Breast epithelium (tissue), 4 donors: ENCODE measurements at regions not wholly inside any gene's neighbourhood (a gene's known extent, or its start where the extent isn't known, plus 50 kb on each side); places are given as distances from the start of the nearest gene placed in this dataset.

Experiments
- DNase-seq, 2 donors: peaks; one replicate each; pipeline ENCODE4 v3.0.0-alpha.2; 2019; ENCODE audit warnings: low spot score in 2 of 2
- H3K27ac ChIP-seq, 2 donors: fragments of 200-600 bp; sonication (generic) in 1 of 2; one replicate each; pipeline ENCODE4 v1.5.1; 2016 to 2019; ENCODE audit warnings: mild to moderate bottlenecking in 1 of 2
- H3K27me3 ChIP-seq, 2 donors: fragments of 200-600 bp; sonication (generic) in 1 of 2; one replicate each; pipeline versions ENCODE4 v1.5.1 to v1.6.0; 2017 to 2019; ENCODE audit warnings: control low read depth in 1 of 2, mild to moderate bottlenecking in 1 of 2
- H3K36me3 ChIP-seq: fragments of 200-600 bp; one replicate; pipeline ENCODE4 v1.5.1; 2019
- H3K4me1 ChIP-seq, 2 donors: fragments of 200-600 bp; sonication (generic); one replicate each; pipeline ENCODE4 v1.5.1; 2016 to 2019; ENCODE audit warnings: control low read depth in 1 of 2
- H3K4me3 ChIP-seq, 3 donors: fragments of 200-600 bp; sonication (generic); 1 replicate in 2 of 3; 2 replicates in 1 of 3; pipeline ENCODE4 v1.5.1; 2016 to 2019; ENCODE audit warnings: mild to moderate bottlenecking in 3 of 3, moderate library complexity in 2 of 3
- H3K9me3 ChIP-seq, 2 donors: fragments of 200-600 bp; sonication (generic) in 1 of 2; one replicate each; pipeline ENCODE4 v1.5.1; 2016 to 2019; ENCODE audit warnings: control low read depth in 1 of 2
- POLR2A ChIP-seq: fragments of 450-650 bp; IDR thresholded peaks from one replicate; pipeline ENCODE4 v1.6.1; 2016; ENCODE audit warnings: antibody characterized with exemption, mild to moderate bottlenecking, moderate library complexity
- POLR2AphosphoS5 ChIP-seq, 3 donors: sonication (generic); formaldehyde crosslinking; IDR thresholded peaks; one replicate each; pipeline ENCODE4 v1.6.1; 2017; ENCODE audit warnings: antibody characterized with exemption in 3 of 3
- intact Hi-C: fragments of 100-400 bp; cut with DNase I; formaldehyde crosslinking; loops from one replicate; pipeline ENCODE4 v1.15.1; 2023; ENCODE audit warnings: low total_unique reads
- TF ChIP-seq, protein P1 (sequence below), 3 donors: fragments of 450-650 bp; IDR thresholded peaks; one replicate each; pipeline ENCODE4 v1.5.1; 2016 to 2017; ENCODE audit warnings: antibody characterized with exemption in 3 of 3, mild to moderate bottlenecking in 3 of 3, moderate library complexity in 3 of 3

DNA sequence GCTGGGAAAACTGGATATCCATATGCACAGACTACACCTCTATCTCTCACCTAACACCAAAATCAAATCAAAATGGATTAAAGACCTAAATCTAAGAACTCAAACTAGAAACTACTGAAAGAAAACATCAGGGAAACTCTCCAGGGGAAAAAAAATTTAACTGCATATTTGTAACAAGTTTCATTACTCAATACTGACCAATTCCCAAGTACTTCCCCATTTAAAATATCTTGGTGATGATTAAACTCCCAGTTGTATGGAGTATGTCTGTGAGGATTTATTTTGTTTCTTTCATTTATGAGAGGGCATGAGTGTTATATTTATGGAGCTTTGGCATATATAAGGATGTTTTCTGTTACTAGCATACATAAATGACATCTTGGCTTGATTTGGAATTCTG lies 112.3 kb upstream of the IL15 start:
- DNase-seq = no peak
- Histone ChIP-seq H3K27ac (no peak overlapping the region), H3K27me3 (no peaks in the 10 kb centered on the region), H3K4me3 (no peak overlapping the region), H3K36me3 (no peaks in the 10 kb centered on the region), H3K9me3 (peaks cover 0 to 9% of the 10 kb centered on the region in 2 donors), H3K4me1 (no peaks in the 10 kb centered on the region)
- no peak for TF ChIP-seq POLR2AphosphoS5 (IDR thresholded peaks at IDR 0.05)
- TF ChIP-seq POLR2A = no peak
- TF ChIP-seq, protein P1, sequence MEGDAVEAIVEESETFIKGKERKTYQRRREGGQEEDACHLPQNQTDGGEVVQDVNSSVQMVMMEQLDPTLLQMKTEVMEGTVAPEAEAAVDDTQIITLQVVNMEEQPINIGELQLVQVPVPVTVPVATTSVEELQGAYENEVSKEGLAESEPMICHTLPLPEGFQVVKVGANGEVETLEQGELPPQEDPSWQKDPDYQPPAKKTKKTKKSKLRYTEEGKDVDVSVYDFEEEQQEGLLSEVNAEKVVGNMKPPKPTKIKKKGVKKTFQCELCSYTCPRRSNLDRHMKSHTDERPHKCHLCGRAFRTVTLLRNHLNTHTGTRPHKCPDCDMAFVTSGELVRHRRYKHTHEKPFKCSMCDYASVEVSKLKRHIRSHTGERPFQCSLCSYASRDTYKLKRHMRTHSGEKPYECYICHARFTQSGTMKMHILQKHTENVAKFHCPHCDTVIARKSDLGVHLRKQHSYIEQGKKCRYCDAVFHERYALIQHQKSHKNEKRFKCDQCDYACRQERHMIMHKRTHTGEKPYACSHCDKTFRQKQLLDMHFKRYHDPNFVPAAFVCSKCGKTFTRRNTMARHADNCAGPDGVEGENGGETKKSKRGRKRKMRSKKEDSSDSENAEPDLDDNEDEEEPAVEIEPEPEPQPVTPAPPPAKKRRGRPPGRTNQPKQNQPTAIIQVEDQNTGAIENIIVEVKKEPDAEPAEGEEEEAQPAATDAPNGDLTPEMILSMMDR (IDR thresholded peaks at IDR 0.05) = no peak
- intact Hi-C loops = no loop called here

DNA sequence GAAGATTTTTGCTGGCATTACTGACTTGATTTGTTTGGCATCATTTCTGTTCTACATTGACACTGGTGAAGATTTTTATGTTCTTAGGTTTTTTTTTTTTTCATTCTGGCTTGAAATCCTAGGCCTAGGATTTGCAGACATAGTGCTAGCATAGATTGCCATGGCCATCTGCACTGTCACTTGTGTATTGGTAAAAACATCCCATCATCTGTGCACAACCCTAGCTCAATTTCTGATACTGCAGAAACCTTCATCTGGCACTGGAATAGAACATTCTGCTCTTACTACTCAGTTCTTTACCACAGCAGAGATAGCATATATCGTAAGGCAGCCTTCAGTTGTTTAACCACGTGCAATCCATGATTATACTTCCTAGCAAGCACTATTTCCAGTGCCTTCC lies 111.5 kb upstream of the IL15 start:
- DNase-seq = no peak
- TF ChIP-seq, protein P1 (IDR thresholded peaks at IDR 0.05) = no peak
- TF ChIP-seq POLR2A (no peak), POLR2AphosphoS5 (IDR thresholded peaks at IDR 0.05) (no peak)
- peaks cover 0 to 9% of the 10 kb centered on the region in 2 donors for H3K9me3 ChIP-seq
- no peaks in the 10 kb centered on the region for H3K4me1 ChIP-seq
- intact Hi-C loops = no loop called here
- no peak overlapping the region for H3K27ac ChIP-seq
- H3K4me3 ChIP-seq = no peak overlapping the region
- H3K36me3 ChIP-seq = no peaks in the 10 kb centered on the region
- no peaks in the 10 kb centered on the region for H3K27me3 ChIP-seq

DNA sequence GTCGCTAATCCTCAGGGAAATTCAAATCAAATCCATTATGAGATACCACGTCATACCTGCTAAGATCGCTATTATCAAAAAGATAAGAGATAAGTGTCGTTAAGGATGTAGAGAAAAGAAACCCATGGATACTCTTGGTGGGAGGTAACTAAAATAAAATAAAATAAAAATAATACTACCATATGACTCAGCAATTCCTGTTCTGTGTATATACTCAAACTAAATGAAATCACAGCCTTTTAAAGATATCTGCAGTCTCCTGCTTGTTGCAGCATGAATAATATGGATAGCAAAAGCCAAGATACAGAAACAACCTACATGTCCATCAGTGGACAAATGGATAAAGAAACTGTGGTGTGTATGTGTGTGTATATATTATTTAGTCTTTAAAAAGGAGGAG lies 105.8 kb upstream of the IL15 start:
- intact Hi-C loops = no loop called here

DNA sequence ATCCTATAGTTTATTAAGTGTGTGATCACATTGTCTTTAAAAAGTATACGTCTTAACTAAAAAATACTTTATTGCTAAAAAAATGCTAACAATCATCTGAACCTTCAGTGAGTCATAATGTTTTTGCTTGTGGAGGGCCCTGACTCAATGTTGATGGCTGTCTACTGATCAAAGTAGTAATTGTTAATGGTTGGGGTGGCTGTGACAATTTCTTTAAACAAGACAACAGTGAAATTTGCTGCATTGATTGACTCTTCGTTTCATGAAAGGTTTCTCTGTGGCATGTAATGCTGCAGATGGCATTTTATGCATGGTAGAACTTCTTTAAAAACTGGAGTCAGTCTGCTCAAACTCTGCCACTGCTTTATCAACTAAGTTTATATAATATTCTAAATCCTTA lies 101.4 kb upstream of the IL15 start:
- Histone ChIP-seq H3K4me3 (no peak overlapping the region), H3K27me3 (no peaks in the 10 kb centered on the region), H3K36me3 (no peaks in the 10 kb centered on the region), H3K27ac (no peak overlapping the region), H3K4me1 (no peaks in the 10 kb centered on the region), H3K9me3 (peaks cover 0 to 35% of the 10 kb centered on the region in 2 donors)
- TF ChIP-seq POLR2A (no peak), POLR2AphosphoS5 (IDR thresholded peaks at IDR 0.05) (no peak)
- TF ChIP-seq, protein P1 (IDR thresholded peaks at IDR 0.05) = no peak
- intact Hi-C loops = no loop called here
- no peak for DNase-seq

More for the DNA sequence above, 105.8 kb upstream of the IL15 start:
- Histone ChIP-seq H3K4me3 (no peak overlapping the region), H3K36me3 (no peaks in the 10 kb centered on the region), H3K4me1 (no peaks in the 10 kb centered on the region), H3K27me3 (no peaks in the 10 kb centered on the region), H3K9me3 (peaks cover 0 to 20% of the 10 kb centered on the region in 2 donors), H3K27ac (no peak overlapping the region)
- no peak for TF ChIP-seq POLR2A
- TF ChIP-seq POLR2AphosphoS5 (IDR thresholded peaks at IDR 0.05) = no peak
- TF ChIP-seq, protein P1 (IDR thresholded peaks at IDR 0.05) = no peak
- no peak for DNase-seq

DNA sequence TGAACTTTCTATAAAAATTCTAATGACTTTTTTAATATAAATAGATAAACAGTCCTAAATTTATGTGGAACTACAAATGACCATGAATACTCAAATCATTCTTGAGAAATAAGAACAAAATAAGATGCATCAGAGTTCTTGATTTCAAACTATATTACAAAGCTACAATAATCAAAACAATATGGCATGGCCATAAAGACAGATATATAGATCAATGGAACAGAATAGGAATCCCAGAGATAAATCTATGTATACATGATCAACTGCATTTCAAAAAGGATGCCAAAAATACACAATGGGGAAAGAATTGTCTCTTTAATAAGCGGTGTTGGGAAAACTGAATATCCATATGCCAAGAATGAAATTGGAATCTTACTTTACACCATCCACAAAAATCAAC lies 98.4 kb upstream of the IL15 start:
- DNase-seq = no peak
- Histone ChIP-seq H3K4me1 (no peaks in the 10 kb centered on the region), H3K36me3 (no peaks in the 10 kb centered on the region), H3K27ac (no peak overlapping the region), H3K27me3 (no peaks in the 10 kb centered on the region), H3K4me3 (no peak overlapping the region), H3K9me3 (peaks cover 0 to 35% of the 10 kb centered on the region in 2 donors)
- TF ChIP-seq, protein P1 (IDR thresholded peaks at IDR 0.05) = no peak
- TF ChIP-seq POLR2A (no peak), POLR2AphosphoS5 (IDR thresholded peaks at IDR 0.05) (no peak)
- intact Hi-C loops = no loop called here
